HG03520 (cell line): ENCODE measurements at regions not wholly inside any gene's neighbourhood (a gene's known extent, or its start where the extent isn't known, plus 50 kb on each side); places are given as distances from the start of the nearest gene placed in this dataset.

Experiments used
- ATAC-seq: cut with Tn5 transposase; IDR thresholded peaks from one replicate; pipeline ENCODE4 v1.9.1; 2021; ENCODE audit warnings: mild to moderate bottlenecking, moderate library complexity; ENCODE audit not compliant: unreplicated experiment

DNA sequence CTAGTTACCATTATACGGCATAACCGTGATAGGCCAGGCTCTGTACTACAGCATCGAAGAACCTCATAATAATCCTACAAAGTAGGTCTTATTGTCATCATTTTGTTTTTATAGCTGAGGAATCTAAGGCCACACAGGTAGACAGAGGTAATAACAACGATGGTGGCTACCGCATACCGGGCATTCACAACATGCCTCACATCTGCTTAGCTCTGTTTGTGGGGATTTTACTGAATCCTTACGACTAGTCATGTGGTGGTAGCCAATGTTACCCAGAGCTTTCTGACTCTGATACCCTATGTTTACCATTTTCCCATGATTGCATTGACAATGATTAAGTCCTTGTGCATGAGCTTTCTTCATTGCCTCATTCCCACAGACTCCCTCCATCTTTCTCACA, 269.4 kb downstream of the TCF7L2 start:
- no peak for ATAC-seq

DNA sequence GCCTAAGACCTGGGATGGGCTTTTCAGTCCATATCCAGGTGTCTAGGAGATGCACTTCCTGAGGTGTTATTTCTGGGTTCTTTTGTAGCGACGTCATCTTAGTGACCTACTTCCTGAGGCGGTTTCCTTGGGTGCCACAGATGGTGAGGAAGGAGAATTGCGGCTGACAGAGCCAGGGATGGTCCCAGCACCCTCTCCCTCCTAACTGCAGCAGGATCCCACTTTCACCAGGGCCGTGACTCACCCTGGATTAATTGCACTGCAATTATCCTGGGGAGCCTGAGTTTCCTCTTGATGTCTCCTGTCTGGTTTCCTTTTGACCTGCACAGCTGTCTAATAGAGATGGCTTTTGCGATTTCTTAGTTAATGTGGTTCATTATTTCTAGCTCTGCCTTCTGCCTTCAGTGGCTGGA, 271.7 kb downstream of the TCF7L2 start:
- ATAC-seq = no peak

DNA sequence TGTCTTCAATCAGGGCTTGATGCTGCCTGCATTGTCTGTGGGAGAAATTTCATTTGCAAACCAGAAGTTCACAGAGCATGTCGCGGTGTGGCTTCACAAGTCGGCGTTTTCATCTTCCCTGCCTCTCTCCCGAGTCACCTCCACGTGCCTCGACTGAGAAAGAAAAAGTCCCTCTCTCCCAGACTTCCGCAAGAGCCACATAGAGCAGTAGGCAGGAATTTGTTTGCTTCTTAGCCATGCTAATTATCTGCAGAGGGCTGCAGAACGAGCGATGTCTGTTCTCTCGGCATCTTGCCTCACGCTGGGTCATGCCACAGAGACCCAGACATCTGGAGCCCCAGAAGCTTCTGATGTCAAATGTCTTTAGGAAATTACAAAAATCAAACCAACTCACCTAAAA, 272.2 kb downstream of the TCF7L2 start:
- no peak for ATAC-seq

DNA sequence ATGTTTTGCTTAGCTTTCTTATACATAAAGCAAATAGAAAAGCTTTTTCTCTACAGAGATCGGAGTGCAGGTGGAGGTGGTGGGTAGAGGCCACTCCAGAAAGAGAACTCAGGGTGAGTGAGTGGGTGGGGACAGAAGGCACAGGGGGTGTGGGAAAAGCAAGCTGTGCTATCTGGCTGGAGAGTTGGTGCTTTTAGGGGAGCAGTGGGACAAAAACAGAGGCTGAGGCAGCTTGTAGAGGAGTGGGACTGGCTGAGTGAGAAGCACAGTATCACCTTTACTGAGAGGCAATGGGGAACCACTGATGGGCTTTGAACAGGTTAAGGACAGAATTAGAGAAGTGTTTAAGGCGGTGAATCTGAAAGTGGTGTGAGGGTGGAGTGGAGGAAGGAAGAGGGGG, 275.3 kb downstream of the TCF7L2 start:
- ATAC-seq = no peak

DNA sequence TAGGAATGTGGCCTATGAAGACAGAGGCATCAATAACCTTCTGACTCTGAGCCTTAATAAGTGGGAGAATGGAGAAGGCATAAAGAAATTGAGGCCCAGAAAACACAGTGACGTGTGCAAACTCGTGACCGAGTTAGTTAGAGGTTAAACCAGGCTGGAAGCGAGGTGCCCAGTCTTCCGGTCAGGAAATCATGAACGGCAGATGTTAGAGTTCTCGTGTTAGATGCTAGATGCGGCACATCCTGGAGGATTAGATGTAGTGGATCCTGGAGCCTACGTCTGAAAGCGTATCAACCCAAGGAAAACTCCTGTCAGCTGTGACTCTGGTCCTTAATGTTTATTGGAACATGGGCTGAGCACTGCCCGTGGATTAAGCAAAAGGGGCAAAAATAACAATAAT, 275.9 kb downstream of the TCF7L2 start:
- ATAC-seq = no peak

DNA sequence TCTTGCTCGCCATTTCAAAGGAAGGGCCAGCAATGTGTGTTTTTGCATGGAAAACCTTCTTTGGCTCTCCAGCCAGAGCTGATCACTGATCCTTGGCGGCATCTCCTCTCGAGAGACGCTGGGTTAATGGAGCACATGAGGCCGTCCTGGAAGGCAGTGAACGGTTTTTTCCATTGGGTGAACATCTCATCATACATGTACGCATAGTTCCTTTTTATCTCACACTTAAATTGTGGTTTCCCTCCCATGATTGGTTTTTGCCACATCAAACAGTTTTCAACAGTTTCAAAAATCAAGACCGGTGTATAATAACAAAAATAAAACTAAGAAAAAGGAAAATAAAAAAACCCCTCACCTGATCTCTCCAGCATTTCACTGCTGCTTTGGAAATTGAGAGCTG, 276.4 kb downstream of the TCF7L2 start:
- ATAC-seq = no peak

DNA sequence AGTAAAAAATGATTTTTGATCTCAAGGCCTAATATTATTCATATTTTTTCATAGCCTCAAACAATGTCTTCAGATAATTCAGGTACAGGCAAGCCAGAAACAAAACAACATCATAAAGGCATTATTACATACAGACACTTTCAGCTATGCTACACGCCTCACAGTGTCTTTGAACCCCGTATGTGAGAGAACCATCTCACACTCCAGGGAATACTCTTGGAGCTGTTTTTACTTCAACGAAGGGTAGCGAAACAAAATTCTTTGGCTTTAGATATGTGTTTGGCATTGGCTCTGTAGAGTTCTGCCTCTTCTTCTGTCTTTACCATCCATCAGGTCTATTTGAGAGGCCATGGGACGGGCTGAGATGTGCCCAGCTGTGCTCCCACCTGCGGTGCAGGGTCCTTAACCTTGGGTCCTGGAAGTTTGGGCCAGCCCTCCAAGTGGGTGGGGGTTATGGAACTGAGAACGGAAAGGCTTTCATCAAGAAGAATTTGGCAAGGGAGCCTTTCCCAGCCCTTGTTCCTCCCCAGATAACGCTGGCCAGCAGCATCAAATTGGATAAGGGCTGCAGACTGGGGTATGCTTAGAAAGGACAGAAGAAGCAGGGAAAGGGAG, 276.9 kb downstream of the TCF7L2 start:
- no peak for ATAC-seq

DNA sequence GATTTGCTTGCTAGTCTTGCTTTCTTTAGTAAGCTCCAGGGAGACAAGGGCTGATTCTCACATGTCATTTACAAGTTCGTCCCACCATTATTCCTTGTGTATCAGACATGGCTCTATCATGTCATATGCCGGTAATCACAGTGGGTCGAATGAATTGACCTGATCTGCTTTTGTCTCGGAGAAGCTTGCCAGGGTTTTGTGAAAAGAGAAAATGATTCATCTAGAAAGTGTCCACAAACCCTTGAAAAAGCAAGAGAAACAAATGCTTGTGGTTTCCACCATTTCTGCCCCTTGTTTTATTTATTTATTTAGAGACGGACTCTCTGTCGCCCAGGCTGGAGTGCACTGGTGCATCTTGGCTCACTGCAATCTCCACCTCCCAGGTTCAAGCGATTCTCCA, 278.5 kb downstream of the TCF7L2 start:
- ATAC-seq = no peak

DNA sequence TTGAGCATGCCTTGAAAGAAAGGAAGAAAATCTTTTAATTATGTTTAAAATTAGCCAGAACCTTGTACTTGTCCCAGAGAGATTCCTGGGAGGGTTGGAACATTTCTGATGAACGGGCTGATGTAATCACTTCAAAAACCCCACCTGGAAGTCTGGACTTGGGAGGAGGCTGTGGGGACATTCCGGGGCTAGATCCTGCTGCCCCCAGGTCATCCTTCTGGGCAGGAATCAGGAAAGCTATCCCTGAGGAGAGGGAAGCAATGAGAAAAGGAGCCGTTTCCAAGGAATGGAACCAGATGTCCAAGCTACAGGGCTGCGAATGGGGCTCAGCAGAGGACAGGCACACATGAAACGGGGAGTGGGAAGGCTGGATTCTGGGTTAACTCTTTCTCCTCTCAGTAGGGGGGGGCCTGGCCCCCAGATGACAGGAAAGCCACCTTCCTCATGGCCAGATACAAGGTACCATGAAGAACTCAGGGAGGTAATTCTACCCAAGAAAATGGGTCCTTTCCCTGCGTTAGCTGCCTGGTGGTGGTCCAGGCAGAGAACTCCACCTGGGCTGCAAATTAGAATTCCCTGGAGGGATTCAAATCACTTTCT, 280.1 kb downstream of the TCF7L2 start:
- no peak for ATAC-seq

DNA sequence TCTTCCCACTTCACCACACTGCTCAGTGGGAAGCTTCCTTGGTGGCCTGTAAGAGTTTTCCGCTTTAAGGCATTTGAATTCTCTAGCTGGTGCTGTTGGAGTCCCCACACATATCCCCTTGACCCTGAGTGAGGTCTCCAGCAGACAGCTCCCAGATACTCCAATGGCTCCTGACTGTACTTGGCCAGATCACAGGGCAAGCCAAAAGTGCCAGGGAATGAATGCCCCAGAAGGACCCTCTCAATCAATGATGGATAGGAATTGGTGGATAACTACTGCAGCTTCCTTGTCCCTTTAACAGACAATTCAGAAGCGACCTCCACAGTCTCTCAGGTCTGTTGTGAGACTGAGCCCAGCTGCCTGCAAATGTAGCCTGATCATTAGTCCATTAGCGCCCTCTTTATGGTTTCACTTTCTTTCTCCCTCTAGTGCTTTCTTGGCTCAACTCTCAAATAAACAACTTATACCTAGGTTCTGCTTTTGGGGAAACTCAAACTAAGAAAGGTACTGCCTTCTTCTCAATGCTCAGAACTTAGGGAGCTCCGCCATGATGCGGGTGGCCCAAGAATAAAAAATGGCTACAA, 283.0 kb downstream of the TCF7L2 start:
- ATAC-seq = peak; percentile 85

DNA sequence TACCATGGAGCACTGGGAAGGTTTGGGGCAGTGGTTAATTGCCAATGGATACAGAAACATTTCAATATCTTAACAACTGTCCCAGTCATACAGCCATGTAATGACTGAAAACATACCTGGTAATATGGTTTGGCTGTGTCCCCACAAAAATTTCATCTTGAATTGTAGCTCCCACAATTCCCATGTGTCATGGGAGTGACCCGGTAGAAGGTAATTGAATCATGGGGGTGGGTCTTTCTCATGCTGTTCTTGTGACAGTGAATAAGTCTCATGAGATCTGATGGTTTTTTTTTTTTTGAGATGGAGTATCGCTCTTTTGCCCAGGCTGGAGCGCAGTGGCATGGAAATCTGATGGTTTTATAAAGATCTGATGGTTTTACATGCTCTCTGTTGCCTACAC, 284.4 kb downstream of the TCF7L2 start:
- ATAC-seq = no peak

DNA sequence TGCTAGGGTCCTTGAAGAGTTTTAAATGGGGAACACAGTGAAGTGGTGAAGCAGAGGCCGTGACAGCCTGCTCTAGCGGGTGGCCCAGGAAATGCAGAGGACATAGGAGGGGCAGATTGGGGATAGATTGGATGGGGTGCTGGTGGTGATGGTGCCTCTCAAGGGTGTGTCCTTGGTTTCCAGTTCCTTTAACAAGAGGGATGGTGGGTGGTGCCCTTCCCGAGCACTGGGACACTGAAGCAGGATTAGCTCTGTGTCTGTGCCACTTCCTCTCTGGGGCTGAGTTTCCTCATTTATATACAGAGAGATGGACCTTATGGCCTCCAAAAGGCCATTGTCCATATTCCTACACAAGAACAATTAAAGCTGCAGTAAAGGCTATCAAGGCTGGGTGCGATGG, 285.5 kb downstream of the TCF7L2 start:
- no peak for ATAC-seq

DNA sequence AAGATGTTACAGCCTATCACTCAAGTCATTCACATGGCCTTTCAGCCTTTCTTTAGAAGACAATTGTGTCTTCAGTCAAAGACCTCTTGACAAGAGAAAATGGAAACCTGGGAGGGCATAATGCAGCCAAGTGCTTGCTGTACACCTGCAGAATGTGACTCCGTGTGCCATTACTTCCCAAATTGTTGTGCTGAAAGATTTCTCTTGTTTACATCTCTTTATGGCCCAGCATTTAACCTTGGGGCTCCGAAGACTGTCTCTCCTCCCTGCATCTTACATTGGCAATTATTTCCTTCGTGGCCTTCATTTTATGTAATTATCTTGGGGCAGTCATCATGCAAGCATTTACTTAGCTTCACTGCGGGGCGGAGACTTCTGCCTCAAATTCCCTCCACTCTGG, 287.0 kb downstream of the TCF7L2 start:
- ATAC-seq = no peak

DNA sequence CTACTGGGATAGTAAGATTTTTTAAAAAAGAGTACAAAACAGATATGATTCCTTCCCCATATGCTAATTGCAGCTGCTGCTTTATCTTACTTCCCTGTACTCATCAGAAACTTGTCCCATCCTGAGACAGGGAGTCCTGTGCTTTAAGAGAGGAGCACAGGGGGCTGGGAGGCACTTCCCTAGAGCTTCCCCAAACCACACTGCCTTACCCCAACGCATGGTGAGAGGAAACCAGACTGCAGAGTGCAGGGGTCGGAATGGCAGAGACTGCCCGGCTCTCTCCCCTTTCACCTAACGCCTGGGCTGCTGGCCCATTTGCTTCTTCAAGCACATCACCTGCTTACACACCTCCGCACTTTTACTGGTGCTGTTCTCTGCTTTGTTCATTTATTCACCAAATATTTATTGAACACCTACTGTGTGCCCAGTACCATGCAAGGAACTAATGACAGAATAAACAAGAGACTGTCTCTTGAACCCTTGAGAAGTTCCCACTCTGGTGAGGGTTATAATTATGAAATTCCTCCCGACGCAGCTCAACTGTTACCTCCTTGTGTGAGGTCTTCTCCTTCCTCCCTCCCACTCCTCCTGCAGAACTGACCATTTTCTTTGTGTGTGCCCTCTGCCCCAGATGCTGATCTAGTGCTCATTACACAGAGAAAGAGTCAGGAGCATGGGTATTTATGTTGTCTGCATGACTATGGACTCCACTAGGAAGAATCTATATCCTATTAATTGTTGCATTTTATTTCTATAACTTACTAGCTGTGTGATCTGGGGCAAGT, 289.7 kb downstream of the TCF7L2 start:
- ATAC-seq = no peak

DNA sequence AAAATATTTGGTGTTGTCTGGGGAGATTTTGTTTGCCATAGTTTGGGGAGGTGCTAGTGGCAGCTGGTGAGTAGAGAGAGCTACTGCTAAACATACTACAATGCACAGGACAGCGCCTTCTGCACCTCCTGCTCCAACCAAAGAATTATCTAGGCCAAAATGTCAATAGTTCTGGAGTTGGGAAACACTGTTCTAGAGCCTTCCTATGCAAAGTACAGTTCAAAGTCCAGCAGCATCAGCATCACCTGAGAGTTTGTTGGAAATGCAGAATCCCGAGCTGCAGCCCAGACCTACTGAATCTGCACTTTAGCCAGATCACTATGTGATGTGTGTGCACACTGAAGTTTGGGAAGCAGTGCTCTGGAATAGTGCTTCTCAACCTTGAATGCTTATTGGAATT, 290.7 kb downstream of the TCF7L2 start:
- no peak for ATAC-seq

DNA sequence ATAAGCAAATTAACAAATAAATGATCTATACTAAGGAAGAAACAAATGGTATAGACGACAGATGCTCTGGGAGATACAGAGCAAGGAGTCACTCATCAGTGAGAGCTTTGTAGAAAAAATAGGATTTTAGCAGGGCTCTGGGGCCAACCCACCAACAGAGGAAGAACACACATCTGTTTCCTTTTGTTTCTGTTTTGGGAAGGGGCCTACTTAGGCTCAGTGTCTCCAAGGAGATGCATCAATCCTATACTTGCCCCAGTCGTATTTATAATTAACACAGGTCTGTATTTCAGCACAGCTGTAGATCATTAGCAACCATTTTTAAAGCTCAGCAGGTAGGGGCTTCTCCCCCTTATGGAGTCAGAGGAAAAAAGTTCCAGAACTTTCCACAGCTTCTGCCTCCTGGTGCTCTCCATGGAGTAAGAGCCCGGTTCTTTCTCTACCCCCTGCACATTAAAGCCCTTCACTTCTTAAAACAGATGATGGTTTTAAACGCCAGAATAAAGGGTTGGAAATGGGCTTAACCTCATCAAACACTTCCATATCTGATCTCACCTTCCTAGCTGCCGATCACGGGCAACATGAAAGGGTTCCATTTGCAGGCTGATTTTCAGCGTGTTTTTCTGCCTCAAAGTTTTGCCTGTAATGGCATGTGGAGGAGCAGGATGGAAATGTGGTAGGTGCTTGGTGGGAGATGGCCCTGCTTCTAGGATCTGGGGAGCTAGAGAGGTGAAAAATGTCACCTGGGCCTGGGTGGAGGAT, 291.7 kb downstream of the TCF7L2 start:
- ATAC-seq = no peak

DNA sequence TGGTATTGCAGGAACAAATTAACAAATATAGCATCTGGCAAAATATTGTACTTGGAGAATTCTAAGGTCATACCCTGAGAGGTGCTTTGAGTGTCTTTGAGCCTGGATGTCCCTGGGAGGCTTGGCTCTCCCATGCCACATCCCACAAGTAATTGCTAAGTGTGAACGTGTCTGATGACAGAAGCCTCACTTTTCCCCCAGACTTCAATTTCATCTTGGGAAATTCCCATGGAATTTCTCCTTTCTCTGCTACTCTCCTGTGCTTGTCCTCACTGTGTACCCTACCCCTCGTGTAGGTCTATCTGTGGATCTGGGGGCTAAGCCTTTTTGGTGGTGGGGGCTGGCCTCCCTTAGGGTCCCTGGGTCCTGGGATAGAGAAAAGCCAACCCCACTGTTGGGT, 293.3 kb downstream of the TCF7L2 start:
- ATAC-seq = no peak

DNA sequence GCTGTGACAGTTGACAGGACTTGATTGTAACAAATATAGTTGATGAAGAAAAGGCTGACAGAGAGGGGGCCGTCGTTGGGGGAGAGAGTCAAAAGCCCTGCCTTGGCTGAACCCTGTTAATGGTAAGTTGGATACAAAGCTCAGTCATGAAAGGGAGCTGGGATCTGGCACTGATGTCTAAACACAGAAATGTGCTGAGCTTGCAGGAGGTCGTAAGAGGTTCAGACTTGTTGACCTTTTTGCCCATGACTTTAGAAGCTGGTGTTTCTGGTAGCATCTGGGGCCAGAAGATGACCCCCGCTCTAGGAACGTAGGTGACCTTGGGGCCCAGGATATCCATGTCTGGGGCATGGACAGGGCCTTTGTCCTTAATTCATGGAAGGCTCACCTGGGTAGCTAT, 294.7 kb downstream of the TCF7L2 start:
- no peak for ATAC-seq

DNA sequence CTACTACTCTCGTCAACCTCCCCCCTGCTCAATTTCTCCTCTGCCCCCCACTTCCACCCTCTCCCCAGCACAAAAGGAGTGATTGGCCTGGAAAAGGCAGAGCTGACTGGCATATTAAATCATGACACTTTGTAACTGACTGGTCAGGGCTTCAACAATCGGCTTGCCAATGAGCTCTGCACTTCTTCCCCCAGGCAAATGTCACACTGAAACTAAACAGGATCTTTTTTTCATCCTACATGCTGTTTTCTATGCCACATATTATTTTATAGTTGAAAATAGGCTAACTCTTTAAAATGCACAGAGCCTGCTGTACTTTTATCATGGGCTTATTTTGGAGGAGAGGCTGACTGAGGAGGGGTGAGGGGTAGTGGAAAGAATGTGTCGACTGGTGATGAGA, 295.2 kb downstream of the TCF7L2 start:
- no peak for ATAC-seq

DNA sequence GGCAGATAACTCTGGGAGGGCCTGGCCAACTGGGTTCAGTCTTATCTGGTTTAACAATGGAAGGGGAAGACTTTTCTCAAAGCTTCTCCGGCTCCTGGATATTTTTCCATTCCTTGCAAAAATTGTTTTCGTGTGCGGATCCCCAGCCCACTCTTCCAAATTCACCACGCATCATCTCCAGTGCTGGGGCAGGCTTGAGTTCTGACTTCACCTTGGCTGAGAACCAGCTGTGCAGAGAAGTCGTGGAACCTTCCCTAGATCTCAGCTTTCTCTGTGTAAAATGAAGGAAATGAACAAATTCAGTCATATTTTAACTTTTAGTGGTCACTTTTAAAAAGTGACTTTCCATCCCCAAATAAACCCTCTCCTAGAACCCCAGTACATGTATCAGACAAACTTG, 297.0 kb downstream of the TCF7L2 start:
- ATAC-seq = no peak
